ENCODE measurements at regions not wholly inside any gene's neighbourhood (a gene's known extent, or its start where the extent isn't known, plus 50 kb on each side); places are given as distances from the start of the nearest gene placed in this dataset.

GRCh38 chr1:232877365-232878028, 72.3 kb downstream of the MAP10 start (continued):
- no peak for TF ChIP-seq IKZF4 (CRISPR knock-in tag; IDR thresholded peaks at IDR 0.05; ENCODE audit: borderline replicate concordance, low read depth, not compliant biosample characterization)

- ChIA-PET CTCF (ENCODE audit: low intra/inter-chr PET ratio, low total read pairs) (no interaction called here), POLR2A (no interaction called here)
Measured at GRCh38 chr1:232878086-232878485, 72.3 kb upstream of the NTPCR start.

GRCh38 chr1:232880354-232880753, 70.1 kb upstream of the NTPCR start:
- peak; percentile 5 for DNase-seq (ENCODE audit: low spot score)
- peak; percentile 55 for FAIRE-seq
- H3K4me3 ChIP-seq (replicated peaks in 1 of 3; ENCODE audit: insufficient read depth in 1 of 3, low read depth in 2 of 3, low read length in 3 of 3) = no peak overlapping the region
- BruUV-seq (replicated peaks) = no TSS peak
- intact Hi-C loops (cut with micrococcal nuclease; ENCODE audit: unreplicated experiment) = no loop called here
- no peak overlapping the region for H3K4me2 ChIP-seq (ENCODE audit: low read depth, low read length)
- H3K79me2 ChIP-seq (ENCODE audit: insufficient read depth, low read length) = no peaks in the 10 kb centered on the region
- CTCF ChIA-PET (ENCODE audit: low intra/inter-chr PET ratio, low total read pairs) = no interaction called here
- no peaks in the 10 kb centered on the region for H3K4me1 ChIP-seq (ENCODE audit: insufficient read depth, low read length)
- peak; percentile 80 for ATAC-seq
- H3K9ac ChIP-seq (ENCODE audit: insufficient read depth, low read depth, low read length) = no peak overlapping the region
- H3K9me3 ChIP-seq (ENCODE audit: low read length) = no peaks in the 10 kb centered on the region
- in situ Hi-C loops (cut with HindIII; ENCODE audit: extremely low pct_ligation_motif_present, low pct_unique_long_range_greater_than_20kb) = no loop called here
- WGBS (ENCODE audit: low lambda C conversion rate) = 27% methylated on average over 3 of the region's 3 CpGs
- no peaks in the 10 kb centered on the region for H3K36me3 ChIP-seq (replicated peaks in 1 of 2; ENCODE audit: control insufficient read depth in 1 of 2, insufficient read depth in 2 of 2, low read length in 2 of 2)
- TF ChIP-seq HOMEZ (CRISPR knock-in tag; IDR thresholded peaks at IDR 0.05; ENCODE audit: low read depth) (no peak), CTCF (CRISPR knock-in tag; IDR thresholded peaks at IDR 0.05) (peak; percentile 40), STAG1 (CRISPR knock-in tag; IDR thresholded peaks at IDR 0.05) (peak; percentile 8; the same call in 1 of the 2 replicates)
- no peak overlapping the region for H3K27ac ChIP-seq (ENCODE audit: extremely low read length, insufficient read depth, low read length)
- H2AFZ ChIP-seq (ENCODE audit: low read length) = no peak overlapping the region
- POLR2A ChIA-PET = no interaction called here
- peaks cover 0 to 3% of the 10 kb centered on the region in 2 experiments; a peak in 1 of 5 replicates for H3K27me3 ChIP-seq (ENCODE audit: control insufficient read depth in 1 of 2, insufficient read depth in 2 of 2, low read length in 2 of 2)
- no peaks in the 10 kb centered on the region for H4K20me1 ChIP-seq (ENCODE audit: insufficient read depth, low read length)

More at GRCh38 chr1:232878086-232878485, 72.3 kb upstream of the NTPCR start:
- in situ Hi-C loops (cut with HindIII; ENCODE audit: extremely low pct_ligation_motif_present, low pct_unique_long_range_greater_than_20kb) = no loop called here
- H2AFZ ChIP-seq (ENCODE audit: low read length) = no peak overlapping the region
- H3K27ac ChIP-seq (ENCODE audit: extremely low read length, insufficient read depth, low read length) = no peak overlapping the region
- H3K4me3 ChIP-seq (replicated peaks in 1 of 3; ENCODE audit: insufficient read depth in 1 of 3, low read depth in 2 of 3, low read length in 3 of 3) = no peak overlapping the region
- DNase-seq (ENCODE audit: low spot score) = no peak
- H3K36me3 ChIP-seq (replicated peaks in 1 of 2; ENCODE audit: control insufficient read depth in 1 of 2, insufficient read depth in 2 of 2, low read length in 2 of 2) = no peaks in the 10 kb centered on the region
- 48% methylated on average over 2 of the region's 2 CpGs for WGBS (ENCODE audit: low lambda C conversion rate)
- no peak for ATAC-seq
- H3K79me2 ChIP-seq (ENCODE audit: insufficient read depth, low read length) = no peaks in the 10 kb centered on the region
- no peaks in the 10 kb centered on the region for H3K9me3 ChIP-seq (ENCODE audit: low read length)
- intact Hi-C loops (cut with micrococcal nuclease; ENCODE audit: unreplicated experiment) = no loop called here
- peaks cover 0 to 3% of the 10 kb centered on the region in 2 experiments; a peak in 2 of 5 replicates for H3K27me3 ChIP-seq (ENCODE audit: control insufficient read depth in 1 of 2, insufficient read depth in 2 of 2, low read length in 2 of 2)
- FAIRE-seq = no peak
- H3K4me2 ChIP-seq (ENCODE audit: low read depth, low read length) = no peak overlapping the region
- H4K20me1 ChIP-seq (ENCODE audit: insufficient read depth, low read length) = no peaks in the 10 kb centered on the region
- no peak overlapping the region for H3K9ac ChIP-seq (ENCODE audit: insufficient read depth, low read depth, low read length)
- TF ChIP-seq GZF1 (CRISPR knock-in tag; IDR thresholded peaks at IDR 0.05) = no peak
- no peak for TF ChIP-seq ZNF598 (CRISPR knock-in tag; IDR thresholded peaks at IDR 0.05; ENCODE audit: borderline replicate concordance)
- no TSS peak for BruUV-seq (replicated peaks)
- H3K4me1 ChIP-seq (ENCODE audit: insufficient read depth, low read length) = no peaks in the 10 kb centered on the region
